ENCODE measurements at regions not wholly inside any gene's neighbourhood (a gene's known extent, or its start where the extent isn't known, plus 50 kb on each side); places are given as distances from the start of the nearest gene placed in this dataset.

- Mint-ChIP-seq H3K9me3 (no peaks in the 10 kb centered on the region), H3K36me3 (ENCODE audit: low read depth) (no peaks in the 10 kb centered on the region), H3K27ac (no peak overlapping the region), H3K27me3 (ENCODE audit: low read depth) (peaks cover 14% of the 10 kb centered on the region), H3K4me3 (no peak overlapping the region), H3K4me1 (ENCODE audit: low read depth) (no peaks in the 10 kb centered on the region)
- no peak for DNase-seq
- CTCF ChIA-PET: no interaction called here
- intact Hi-C loops (cut with micrococcal nuclease): no loop called here
Measured at GRCh38 chr2:100222844-100223243, 80.5 kb upstream of the AFF3 start.

GRCh38 chr2:100218552-100218951, 76.2 kb upstream of the AFF3 start:
- Mint-ChIP-seq H3K4me1 (ENCODE audit: low read depth) (no peaks in the 10 kb centered on the region), H3K27me3 (ENCODE audit: low read depth) (no peaks in the 10 kb centered on the region), H3K27ac (no peak overlapping the region), H3K4me3 (no peak overlapping the region), H3K36me3 (ENCODE audit: low read depth) (no peaks in the 10 kb centered on the region), H3K9me3 (no peaks in the 10 kb centered on the region)
- CTCF ChIA-PET: no interaction called here
- no peak for DNase-seq
- intact Hi-C loops (cut with micrococcal nuclease): no loop called here

- no peak for DNase-seq
- Mint-ChIP-seq H3K4me1 (ENCODE audit: low read depth) (no peaks in the 10 kb centered on the region), H3K27ac (no peak overlapping the region), H3K9me3 (no peaks in the 10 kb centered on the region), H3K36me3 (ENCODE audit: low read depth) (no peaks in the 10 kb centered on the region), H3K27me3 (ENCODE audit: low read depth) (no peaks in the 10 kb centered on the region), H3K4me3 (no peak overlapping the region)
- CTCF ChIA-PET: no interaction called here
- intact Hi-C loops (cut with micrococcal nuclease): no loop called here
Measured at GRCh38 chr2:100217323-100217722, 74.9 kb upstream of the AFF3 start.

GRCh38 chr2:100216015-100216414, 73.6 kb upstream of the AFF3 start:
- H3K4me3 Mint-ChIP-seq: no peak overlapping the region
- no peak overlapping the region for H3K27ac Mint-ChIP-seq
- DNase-seq: no peak
- intact Hi-C loops (cut with micrococcal nuclease): no loop called here
- H3K27me3 Mint-ChIP-seq (ENCODE audit: low read depth): no peaks in the 10 kb centered on the region
- H3K9me3 Mint-ChIP-seq: no peaks in the 10 kb centered on the region
- H3K4me1 Mint-ChIP-seq (ENCODE audit: low read depth): no peaks in the 10 kb centered on the region
- no peaks in the 10 kb centered on the region for H3K36me3 Mint-ChIP-seq (ENCODE audit: low read depth)
- CTCF ChIA-PET: no interaction called here

- H3K4me1 Mint-ChIP-seq (ENCODE audit: low read depth): no peaks in the 10 kb centered on the region
- no peak overlapping the region for H3K27ac Mint-ChIP-seq
- H3K9me3 Mint-ChIP-seq: no peaks in the 10 kb centered on the region
- H3K27me3 Mint-ChIP-seq (ENCODE audit: low read depth): no peaks in the 10 kb centered on the region
- CTCF ChIA-PET: no interaction called here
- no peaks in the 10 kb centered on the region for H3K36me3 Mint-ChIP-seq (ENCODE audit: low read depth)
- intact Hi-C loops (cut with micrococcal nuclease): no loop called here
- no peak for DNase-seq
- no peak overlapping the region for H3K4me3 Mint-ChIP-seq
Measured at GRCh38 chr2:100215371-100215770, 73.0 kb upstream of the AFF3 start.

GRCh38 chr2:100214265-100214971, 72.0 kb upstream of the AFF3 start:
- H3K27ac Mint-ChIP-seq: no peak overlapping the region
- no peaks in the 10 kb centered on the region for H3K36me3 Mint-ChIP-seq (ENCODE audit: low read depth)
- no peaks in the 10 kb centered on the region for H3K4me1 Mint-ChIP-seq (ENCODE audit: low read depth)
- H3K27me3 Mint-ChIP-seq (ENCODE audit: low read depth): no peaks in the 10 kb centered on the region
- no peak for DNase-seq
- no peaks in the 10 kb centered on the region for H3K9me3 Mint-ChIP-seq
- CTCF ChIA-PET: no interaction called here
- intact Hi-C loops (cut with micrococcal nuclease): no loop called here
- H3K4me3 Mint-ChIP-seq: no peak overlapping the region

GRCh38 chr2:100213595-100213994, 71.2 kb upstream of the AFF3 start:
- Mint-ChIP-seq H3K27me3 (ENCODE audit: low read depth) (no peaks in the 10 kb centered on the region), H3K9me3 (no peaks in the 10 kb centered on the region), H3K27ac (no peak overlapping the region), H3K4me3 (no peak overlapping the region), H3K4me1 (ENCODE audit: low read depth) (no peaks in the 10 kb centered on the region), H3K36me3 (ENCODE audit: low read depth) (no peaks in the 10 kb centered on the region)
- intact Hi-C loops (cut with micrococcal nuclease): no loop called here
- CTCF ChIA-PET: no interaction called here
- DNase-seq: no peak

- Mint-ChIP-seq H3K27me3 (ENCODE audit: low read depth) (no peaks in the 10 kb centered on the region), H3K4me3 (no peak overlapping the region), H3K4me1 (ENCODE audit: low read depth) (no peaks in the 10 kb centered on the region), H3K9me3 (no peaks in the 10 kb centered on the region), H3K27ac (no peak overlapping the region), H3K36me3 (ENCODE audit: low read depth) (no peaks in the 10 kb centered on the region)
- intact Hi-C loops (cut with micrococcal nuclease): no loop called here
- CTCF ChIA-PET: interaction anchor here (0.7 kb wide), 1 partner anchor 17 kb away, joined by 3 read pairs; no protein-coding TSS in a partner anchor
- DNase-seq: no peak
Measured at GRCh38 chr2:100212850-100213249, 70.5 kb upstream of the AFF3 start.

- no peaks in the 10 kb centered on the region for H3K4me1 Mint-ChIP-seq (ENCODE audit: low read depth)
- H3K4me3 Mint-ChIP-seq: no peak overlapping the region
- CTCF ChIA-PET: no interaction called here
- no peaks in the 10 kb centered on the region for H3K36me3 Mint-ChIP-seq (ENCODE audit: low read depth)
- no peak overlapping the region for H3K27ac Mint-ChIP-seq
- no peaks in the 10 kb centered on the region for H3K27me3 Mint-ChIP-seq (ENCODE audit: low read depth)
- DNase-seq: no peak
- intact Hi-C loops (cut with micrococcal nuclease): no loop called here
- H3K9me3 Mint-ChIP-seq: no peaks in the 10 kb centered on the region
Measured at GRCh38 chr2:100211521-100211920, 69.1 kb upstream of the AFF3 start.

GRCh38 chr2:100208141-100208770, 65.9 kb upstream of the AFF3 start:
- H3K27me3 Mint-ChIP-seq (ENCODE audit: low read depth): no peaks in the 10 kb centered on the region
- H3K36me3 Mint-ChIP-seq (ENCODE audit: low read depth): no peaks in the 10 kb centered on the region
- CTCF ChIA-PET: no interaction called here
- H3K4me3 Mint-ChIP-seq: no peak overlapping the region
- H3K9me3 Mint-ChIP-seq: no peaks in the 10 kb centered on the region
- DNase-seq: no peak
- intact Hi-C loops (cut with micrococcal nuclease): no loop called here
- H3K4me1 Mint-ChIP-seq (ENCODE audit: low read depth): no peaks in the 10 kb centered on the region
- H3K27ac Mint-ChIP-seq: no peak overlapping the region

GRCh38 chr2:100207411-100207885, 65.1 kb upstream of the AFF3 start:
- intact Hi-C loops (cut with micrococcal nuclease): no loop called here
- CTCF ChIA-PET: no interaction called here
- Mint-ChIP-seq H3K27me3 (ENCODE audit: low read depth) (no peaks in the 10 kb centered on the region), H3K9me3 (no peaks in the 10 kb centered on the region), H3K36me3 (ENCODE audit: low read depth) (no peaks in the 10 kb centered on the region), H3K4me3 (no peak overlapping the region), H3K27ac (no peak overlapping the region), H3K4me1 (ENCODE audit: low read depth) (no peaks in the 10 kb centered on the region)
- no peak for DNase-seq

- DNase-seq: no peak
- Mint-ChIP-seq H3K9me3 (peaks cover 1% of the 10 kb centered on the region), H3K4me1 (ENCODE audit: low read depth) (no peaks in the 10 kb centered on the region), H3K27ac (no peak overlapping the region), H3K36me3 (ENCODE audit: low read depth) (no peaks in the 10 kb centered on the region), H3K4me3 (no peak overlapping the region), H3K27me3 (ENCODE audit: low read depth) (no peaks in the 10 kb centered on the region)
- CTCF ChIA-PET: no interaction called here
- intact Hi-C loops (cut with micrococcal nuclease): no loop called here
Measured at GRCh38 chr2:100206731-100207255, 64.4 kb upstream of the AFF3 start.

- intact Hi-C loops (cut with micrococcal nuclease): no loop called here
- H3K4me3 Mint-ChIP-seq: no peak overlapping the region
- peaks cover 1% of the 10 kb centered on the region for H3K9me3 Mint-ChIP-seq
- H3K27ac Mint-ChIP-seq: no peak overlapping the region
- no peaks in the 10 kb centered on the region for H3K36me3 Mint-ChIP-seq (ENCODE audit: low read depth)
- CTCF ChIA-PET: no interaction called here
- H3K4me1 Mint-ChIP-seq (ENCODE audit: low read depth): no peaks in the 10 kb centered on the region
- no peaks in the 10 kb centered on the region for H3K27me3 Mint-ChIP-seq (ENCODE audit: low read depth)
- DNase-seq: no peak
Measured at GRCh38 chr2:100205174-100205573, 62.8 kb upstream of the AFF3 start.
